Ishikawa (cell line): ENCODE measurements at regions not wholly inside any gene's neighbourhood (a gene's known extent, or its start where the extent isn't known, plus 50 kb on each side); places are given as distances from the start of the nearest gene placed in this dataset.

Experiments
- CEBPB ChIP-seq: IDR thresholded peaks from 2 replicates; pipeline ENCODE4 v1.6.1; 2012
- CREB1 ChIP-seq: IDR thresholded peaks from 2 replicates; pipeline ENCODE4 v1.6.1; 2012; ENCODE audit warnings: low read depth
- EP300 ChIP-seq: IDR thresholded peaks from 2 replicates; pipeline ENCODE4 v1.6.1; 2012; ENCODE audit warnings: borderline replicate concordance
- FOXM1 ChIP-seq: IDR thresholded peaks from 2 replicates; pipeline ENCODE4 v1.6.1; 2012; ENCODE audit warnings: low read depth, borderline replicate concordance
- NFIC ChIP-seq: IDR thresholded peaks from 2 replicates; pipeline ENCODE4 v1.6.1; 2012
- RAD21 ChIP-seq: IDR thresholded peaks from 2 replicates; pipeline ENCODE4 v1.6.1; 2012; ENCODE audit warnings: low read depth
- TAF1 ChIP-seq: IDR thresholded peaks from 2 replicates; pipeline ENCODE4 v1.6.1; 2012; ENCODE audit warnings: low read depth, mild to moderate bottlenecking
- TCF12 ChIP-seq: IDR thresholded peaks from 2 replicates; pipeline ENCODE4 v1.6.1; 2012; ENCODE audit warnings: low read depth
- TEAD4 ChIP-seq: IDR thresholded peaks from 2 replicates; pipeline ENCODE4 v1.6.1; 2012
- YY1 ChIP-seq: IDR thresholded peaks from 2 replicates; pipeline ENCODE4 v1.6.1; 2012; ENCODE audit warnings: low read depth
- ZBTB7A ChIP-seq: IDR thresholded peaks from 2 replicates; pipeline ENCODE4 v1.6.1; 2012; ENCODE audit warnings: low read depth
- TF ChIP-seq, protein P1 (sequence below): IDR thresholded peaks from 2 replicates; pipeline ENCODE4 v1.6.1; 2012; ENCODE audit warnings: low read depth, mild to moderate bottlenecking
- TF ChIP-seq, protein P2 (sequence below): IDR thresholded peaks from 2 replicates; pipeline ENCODE4 v1.6.1; 2012
- TF ChIP-seq, protein P3 (sequence below): IDR thresholded peaks from 2 replicates; pipeline ENCODE4 v1.6.1; 2012

DNA sequence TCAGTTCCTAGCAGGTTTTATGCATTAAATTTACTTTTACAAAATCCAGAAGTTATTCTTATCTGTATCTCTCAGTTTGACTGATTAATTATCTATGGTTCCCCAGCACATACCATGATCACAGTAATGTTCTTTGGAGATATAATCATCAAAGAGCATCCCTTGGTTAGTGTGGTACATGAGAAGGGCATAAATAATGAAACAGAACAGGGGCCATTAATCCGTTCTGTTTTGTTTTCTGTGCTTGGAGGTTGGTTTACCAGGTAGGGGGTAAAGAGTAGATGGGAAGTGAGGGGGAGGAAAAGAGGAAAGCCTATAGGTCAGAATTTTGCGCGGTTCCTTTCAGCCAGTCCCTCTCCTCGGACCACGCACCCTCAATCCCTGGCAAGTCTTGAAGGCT lies 718.7 kb upstream of the TENM3 start:
- TF ChIP-seq RAD21: no peak
- no peak for TF ChIP-seq TAF1
- TF ChIP-seq TCF12: no peak
- TF ChIP-seq YY1: no peak
- TF ChIP-seq, protein P1, sequence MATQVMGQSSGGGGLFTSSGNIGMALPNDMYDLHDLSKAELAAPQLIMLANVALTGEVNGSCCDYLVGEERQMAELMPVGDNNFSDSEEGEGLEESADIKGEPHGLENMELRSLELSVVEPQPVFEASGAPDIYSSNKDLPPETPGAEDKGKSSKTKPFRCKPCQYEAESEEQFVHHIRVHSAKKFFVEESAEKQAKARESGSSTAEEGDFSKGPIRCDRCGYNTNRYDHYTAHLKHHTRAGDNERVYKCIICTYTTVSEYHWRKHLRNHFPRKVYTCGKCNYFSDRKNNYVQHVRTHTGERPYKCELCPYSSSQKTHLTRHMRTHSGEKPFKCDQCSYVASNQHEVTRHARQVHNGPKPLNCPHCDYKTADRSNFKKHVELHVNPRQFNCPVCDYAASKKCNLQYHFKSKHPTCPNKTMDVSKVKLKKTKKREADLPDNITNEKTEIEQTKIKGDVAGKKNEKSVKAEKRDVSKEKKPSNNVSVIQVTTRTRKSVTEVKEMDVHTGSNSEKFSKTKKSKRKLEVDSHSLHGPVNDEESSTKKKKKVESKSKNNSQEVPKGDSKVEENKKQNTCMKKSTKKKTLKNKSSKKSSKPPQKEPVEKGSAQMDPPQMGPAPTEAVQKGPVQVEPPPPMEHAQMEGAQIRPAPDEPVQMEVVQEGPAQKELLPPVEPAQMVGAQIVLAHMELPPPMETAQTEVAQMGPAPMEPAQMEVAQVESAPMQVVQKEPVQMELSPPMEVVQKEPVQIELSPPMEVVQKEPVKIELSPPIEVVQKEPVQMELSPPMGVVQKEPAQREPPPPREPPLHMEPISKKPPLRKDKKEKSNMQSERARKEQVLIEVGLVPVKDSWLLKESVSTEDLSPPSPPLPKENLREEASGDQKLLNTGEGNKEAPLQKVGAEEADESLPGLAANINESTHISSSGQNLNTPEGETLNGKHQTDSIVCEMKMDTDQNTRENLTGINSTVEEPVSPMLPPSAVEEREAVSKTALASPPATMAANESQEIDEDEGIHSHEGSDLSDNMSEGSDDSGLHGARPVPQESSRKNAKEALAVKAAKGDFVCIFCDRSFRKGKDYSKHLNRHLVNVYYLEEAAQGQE: no peak
- no peak for TF ChIP-seq TEAD4
- TF ChIP-seq, protein P2, sequence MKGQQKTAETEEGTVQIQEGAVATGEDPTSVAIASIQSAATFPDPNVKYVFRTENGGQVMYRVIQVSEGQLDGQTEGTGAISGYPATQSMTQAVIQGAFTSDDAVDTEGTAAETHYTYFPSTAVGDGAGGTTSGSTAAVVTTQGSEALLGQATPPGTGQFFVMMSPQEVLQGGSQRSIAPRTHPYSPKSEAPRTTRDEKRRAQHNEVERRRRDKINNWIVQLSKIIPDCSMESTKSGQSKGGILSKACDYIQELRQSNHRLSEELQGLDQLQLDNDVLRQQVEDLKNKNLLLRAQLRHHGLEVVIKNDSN: no peak
- no peak for TF ChIP-seq EP300
- no peak for TF ChIP-seq CEBPB
- no peak for TF ChIP-seq CREB1
- TF ChIP-seq, protein P3, sequence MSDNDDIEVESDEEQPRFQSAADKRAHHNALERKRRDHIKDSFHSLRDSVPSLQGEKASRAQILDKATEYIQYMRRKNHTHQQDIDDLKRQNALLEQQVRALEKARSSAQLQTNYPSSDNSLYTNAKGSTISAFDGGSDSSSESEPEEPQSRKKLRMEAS: no peak
- TF ChIP-seq ZBTB7A: no peak
- TF ChIP-seq FOXM1: no peak
- TF ChIP-seq NFIC: no peak
